ENCODE measurements at regions not wholly inside any gene's neighbourhood (a gene's known extent, or its start where the extent isn't known, plus 50 kb on each side); places are given as distances from the start of the nearest gene placed in this dataset.

- H3K4me3 ChIP-seq (ENCODE audit: low read depth, low read length) = no peak overlapping the region
- DNase-seq (ENCODE audit: low read depth) = peak; percentile 56
- no peak for TF ChIP-seq CTCF (conservative IDR thresholded peaks at IDR 0.05; ENCODE audit: low read depth, low read length)
Measured at GRCh38 chr6:53418288-53418687, 69.5 kb upstream of the ELOVL5 start.

- no peak for TF ChIP-seq CTCF (conservative IDR thresholded peaks at IDR 0.05; ENCODE audit: low read depth, low read length)
- DNase-seq (ENCODE audit: low read depth) = no peak
- no peak overlapping the region for H3K4me3 ChIP-seq (ENCODE audit: low read depth, low read length)
Measured at GRCh38 chr6:53417141-53417540, 68.4 kb upstream of the ELOVL5 start.

GRCh38 chr6:53413326-53413725 lies 64.6 kb upstream of the ELOVL5 start:
- no peak for TF ChIP-seq CTCF (conservative IDR thresholded peaks at IDR 0.05; ENCODE audit: low read depth, low read length)
- no peak overlapping the region for H3K4me3 ChIP-seq (ENCODE audit: low read depth, low read length)

GRCh38 chr6:53412751-53413150 lies 64.0 kb upstream of the ELOVL5 start:
- H3K4me3 ChIP-seq (ENCODE audit: low read depth, low read length) = no peak overlapping the region
- DNase-seq (ENCODE audit: low read depth) = no peak
- TF ChIP-seq CTCF (conservative IDR thresholded peaks at IDR 0.05; ENCODE audit: low read depth, low read length) = no peak

More at GRCh38 chr6:53413326-53413725, 64.6 kb upstream of the ELOVL5 start:
- no peak for DNase-seq (ENCODE audit: low read depth)

- no peak overlapping the region for H3K4me3 ChIP-seq (ENCODE audit: low read depth, low read length)
- TF ChIP-seq CTCF (conservative IDR thresholded peaks at IDR 0.05; ENCODE audit: low read depth, low read length) = no peak
- DNase-seq (ENCODE audit: low read depth) = no peak
Measured at GRCh38 chr6:53412021-53412715, 63.4 kb upstream of the ELOVL5 start.

- no peak overlapping the region for H3K4me3 ChIP-seq (ENCODE audit: low read depth, low read length)
- no peak for TF ChIP-seq CTCF (conservative IDR thresholded peaks at IDR 0.05; ENCODE audit: low read depth, low read length)
- DNase-seq (ENCODE audit: low read depth) = peak; percentile 93
Measured at GRCh38 chr6:53411451-53411850, 62.7 kb upstream of the ELOVL5 start.

Data from epithelial cell of proximal tubule (primary cell).